WTC11 (cell line): ENCODE measurements at regions not wholly inside any gene's neighbourhood (a gene's known extent, or its start where the extent isn't known, plus 50 kb on each side); places are given as distances from the start of the nearest gene placed in this dataset.

ENCODE experiments used
- ATF1 ChIP-seq: sonication (generic); formaldehyde crosslinking; IDR thresholded peaks from 2 replicates; pipeline ENCODE4 v1.8.1; 2023; ENCODE audit warnings: mild to moderate bottlenecking, moderate library complexity, missing genetic modification reagents
- ATF3 ChIP-seq: sonication (generic); formaldehyde crosslinking; conservative IDR thresholded peaks from 2 replicates; pipeline ENCODE4 v1.8.1; 2022; ENCODE audit warnings: mild to moderate bottlenecking, missing genetic modification reagents
- CTCF ChIP-seq: fragments of 200-600 bp; IDR thresholded peaks from 2 replicates; pipeline ENCODE4 v1.8.0; 2022; ENCODE audit warnings: antibody characterized with exemption
- ETV6 ChIP-seq: sonication (generic); formaldehyde crosslinking; IDR thresholded peaks from 2 replicates; pipeline ENCODE4 v1.8.1; 2022; ENCODE audit warnings: mild to moderate bottlenecking, missing genetic modification reagents
- JUN ChIP-seq: sonication (generic); formaldehyde crosslinking; IDR thresholded peaks from 2 replicates; pipeline ENCODE4 v1.8.0; 2023; ENCODE audit warnings: mild to moderate bottlenecking, missing genetic modification reagents
- MYBL2 ChIP-seq: sonication (generic); formaldehyde crosslinking; IDR thresholded peaks from 2 replicates; pipeline ENCODE4 v1.8.1; 2023; ENCODE audit warnings: mild to moderate bottlenecking, moderate library complexity, missing genetic modification reagents
- TP53 ChIP-seq: sonication (generic); formaldehyde crosslinking; IDR thresholded peaks from 2 replicates; pipeline ENCODE4 v1.8.1; 2023; ENCODE audit warnings: mild to moderate bottlenecking, missing genetic modification reagents
- USF2 ChIP-seq: sonication (generic); formaldehyde crosslinking; IDR thresholded peaks from 2 replicates; pipeline ENCODE4 v1.8.1; 2023; ENCODE audit warnings: mild to moderate bottlenecking, missing genetic modification reagents, moderate library complexity
- ZNF671 ChIP-seq: fragments of 250-450 bp; sonication (Bioruptor Pico); IDR thresholded peaks from 2 replicates; pipeline ENCODE4 v1.8.0; 2021; ENCODE audit warnings: mild to moderate bottlenecking

GRCh38 chr11:43130616-43131015 is 181.2 kb upstream of the API5 start:
- TF ChIP-seq CTCF (no peak), ATF1 (CRISPR knock-in tag) (no peak), ATF3 (no peak), JUN (CRISPR knock-in tag) (no peak), USF2 (CRISPR knock-in tag) (no peak), TP53 (CRISPR knock-in tag) (no peak), ETV6 (CRISPR knock-in tag) (no peak), MYBL2 (CRISPR knock-in tag) (no peak), ZNF671 (no peak)
